Esophagus muscularis mucosa (tissue), 4 donors: ENCODE measurements at regions not wholly inside any gene's neighbourhood (a gene's known extent, or its start where the extent isn't known, plus 50 kb on each side); places are given as distances from the start of the nearest gene placed in this dataset.

Experiments
- EP300 ChIP-seq: sonication (generic); formaldehyde crosslinking; IDR thresholded peaks from one replicate; pipeline ENCODE4 v1.6.1; 2017; ENCODE audit warnings: antibody characterized with exemption
- POLR2A ChIP-seq: fragments of 450-650 bp; IDR thresholded peaks from one replicate; pipeline ENCODE4 v1.6.1; 2017; ENCODE audit warnings: antibody characterized with exemption, moderate library complexity, mild to moderate bottlenecking, low read depth
- POLR2AphosphoS5 ChIP-seq, 2 donors: sonication (generic); formaldehyde crosslinking; IDR thresholded peaks; one replicate each; pipeline ENCODE4 v1.6.1; 2017; ENCODE audit warnings: antibody characterized with exemption in 2 of 2
- TF ChIP-seq, protein P1 (sequence below), 3 experiments: fragments of 200-600 bp in 2 of 3; fragments of 450-650 bp in 1 of 3; sonication (generic) in 2 of 3; IDR thresholded peaks; one replicate each; pipeline ENCODE4 v1.5.1; 2017 to 2019; ENCODE audit warnings: antibody characterized with exemption in 3 of 3, mild to moderate bottlenecking in 2 of 3, moderate library complexity in 1 of 3

GRCh38 chr3:109918740-109919139 lies 581.4 kb upstream of the DPPA4 start:
- TF ChIP-seq POLR2AphosphoS5 (IDR thresholded peaks at IDR 0.05) (no peak), EP300 (no peak), POLR2A (no peak)
- TF ChIP-seq, protein P1, sequence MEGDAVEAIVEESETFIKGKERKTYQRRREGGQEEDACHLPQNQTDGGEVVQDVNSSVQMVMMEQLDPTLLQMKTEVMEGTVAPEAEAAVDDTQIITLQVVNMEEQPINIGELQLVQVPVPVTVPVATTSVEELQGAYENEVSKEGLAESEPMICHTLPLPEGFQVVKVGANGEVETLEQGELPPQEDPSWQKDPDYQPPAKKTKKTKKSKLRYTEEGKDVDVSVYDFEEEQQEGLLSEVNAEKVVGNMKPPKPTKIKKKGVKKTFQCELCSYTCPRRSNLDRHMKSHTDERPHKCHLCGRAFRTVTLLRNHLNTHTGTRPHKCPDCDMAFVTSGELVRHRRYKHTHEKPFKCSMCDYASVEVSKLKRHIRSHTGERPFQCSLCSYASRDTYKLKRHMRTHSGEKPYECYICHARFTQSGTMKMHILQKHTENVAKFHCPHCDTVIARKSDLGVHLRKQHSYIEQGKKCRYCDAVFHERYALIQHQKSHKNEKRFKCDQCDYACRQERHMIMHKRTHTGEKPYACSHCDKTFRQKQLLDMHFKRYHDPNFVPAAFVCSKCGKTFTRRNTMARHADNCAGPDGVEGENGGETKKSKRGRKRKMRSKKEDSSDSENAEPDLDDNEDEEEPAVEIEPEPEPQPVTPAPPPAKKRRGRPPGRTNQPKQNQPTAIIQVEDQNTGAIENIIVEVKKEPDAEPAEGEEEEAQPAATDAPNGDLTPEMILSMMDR (IDR thresholded peaks at IDR 0.05), result no peak
